Cardiac muscle cell (in vitro differentiated cells and primary cell): ENCODE measurements at regions not wholly inside any gene's neighbourhood (a gene's known extent, or its start where the extent isn't known, plus 50 kb on each side); places are given as distances from the start of the nearest gene placed in this dataset.

Experiments
- DNase-seq, 2 donors: peaks; one replicate each; pipeline versions ENCODE4 v3.0.0 to v3.0.0-alpha.2; 2010 to 2017; ENCODE audit warnings: low read depth in 1 of 2, low spot score in 1 of 2
- H3K27ac ChIP-seq: fragments of 200-600 bp; sonication (generic); 2 replicates; pipeline ENCODE4 v1.5.1; 2016
- H3K27me3 ChIP-seq: fragments of 200-600 bp; sonication (generic); 2 replicates; pipeline ENCODE4 v1.6.0; 2016; ENCODE audit warnings: control low read depth
- H3K36me3 ChIP-seq: fragments of 200-600 bp; sonication (generic); 2 replicates; pipeline ENCODE4 v1.5.1; 2016; ENCODE audit warnings: control low read depth
- H3K4me1 ChIP-seq: fragments of 200-600 bp; sonication (generic); 2 replicates; pipeline ENCODE4 v1.8.1; 2017; ENCODE audit warnings: low read depth, mild to moderate bottlenecking, mixed run types
- H3K4me3 ChIP-seq: fragments of 200-600 bp; sonication (generic); 2 replicates; pipeline ENCODE4 v1.5.1; 2016; ENCODE audit warnings: mild to moderate bottlenecking
- H3K9me3 ChIP-seq: fragments of 200-600 bp; sonication (generic); 2 replicates; pipeline ENCODE4 v1.5.1; 2017; ENCODE audit warnings: low read depth, mild to moderate bottlenecking, control low read depth
- CTCF ChIP-seq: IDR thresholded peaks from 2 replicates; pipeline ENCODE4 v1.5.1; 2012; ENCODE audit warnings: low read depth, mild to moderate bottlenecking, low read length

DNA sequence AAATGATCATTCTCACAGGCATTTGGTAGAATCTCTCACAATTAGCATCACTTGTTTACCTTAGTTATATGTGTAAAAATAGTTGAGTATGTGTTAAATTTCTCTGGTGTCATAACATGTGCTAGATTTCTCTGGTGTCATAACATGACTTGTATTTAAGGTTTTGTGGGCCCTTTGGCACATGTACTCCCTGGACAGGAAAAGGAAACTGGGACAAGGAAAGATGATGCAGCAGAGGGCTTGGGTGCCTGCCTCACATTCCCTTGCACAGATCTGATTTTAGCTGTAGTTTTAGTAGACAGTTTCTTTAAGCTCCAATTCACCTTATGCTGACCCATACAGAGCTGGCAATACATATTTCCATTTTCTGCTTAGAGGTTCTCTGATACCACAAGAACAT lies 726.0 kb downstream of the C4orf33 start:
- TF ChIP-seq CTCF, result no peak
- Histone ChIP-seq H3K36me3 (no peaks in the 10 kb centered on the region), H3K4me3 (no peak overlapping the region), H3K9me3 (no peaks in the 10 kb centered on the region), H3K4me1 (peaks cover 3% of the 10 kb centered on the region), H3K27me3 (no peaks in the 10 kb centered on the region), H3K27ac (no peak overlapping the region)
- DNase-seq, result peak in 1 of 2 donors; percentile 2

DNA sequence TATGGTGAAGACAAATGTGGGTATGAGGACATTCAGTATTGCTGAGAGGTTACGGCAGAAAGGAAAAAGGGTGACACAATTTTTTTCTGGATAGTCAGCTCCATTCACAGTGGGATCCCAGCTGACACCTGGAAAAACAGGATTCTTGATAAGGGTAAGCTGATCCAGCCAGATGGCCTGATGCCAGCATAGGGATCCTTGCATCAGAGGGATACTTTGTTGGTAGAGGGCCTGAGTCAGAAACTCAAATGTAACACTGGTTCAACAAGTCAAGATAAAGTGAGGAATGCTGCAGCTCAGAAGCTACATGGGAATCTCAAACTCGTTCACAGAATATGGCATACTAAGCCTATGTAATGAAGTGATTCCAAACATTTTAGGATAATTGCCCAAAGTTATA lies 726.7 kb downstream of the C4orf33 start:
- Histone ChIP-seq H3K36me3 (no peaks in the 10 kb centered on the region), H3K27ac (no peak overlapping the region), H3K27me3 (no peaks in the 10 kb centered on the region), H3K4me3 (no peak overlapping the region), H3K9me3 (no peaks in the 10 kb centered on the region), H3K4me1 (peaks cover 3% of the 10 kb centered on the region)
- peak; percentile 22 to 69 for DNase-seq
- no peak for TF ChIP-seq CTCF

- H3K4me3 ChIP-seq, result no peak overlapping the region
- no peaks in the 10 kb centered on the region for H3K9me3 ChIP-seq
- H3K27me3 ChIP-seq, result no peaks in the 10 kb centered on the region
- no peak for TF ChIP-seq CTCF
- peak in 1 of 2 donors; percentile 19 for DNase-seq
- no peaks in the 10 kb centered on the region for H3K36me3 ChIP-seq
- no peak overlapping the region for H3K27ac ChIP-seq
- H3K4me1 ChIP-seq, result peaks cover 3% of the 10 kb centered on the region
These were observed 727.2 kb downstream of the C4orf33 start for GRCh38 chr4:129823105-129823504.

GRCh38 chr4:129829373-129829772 lies 733.4 kb downstream of the C4orf33 start:
- H3K4me3 ChIP-seq, result no peak overlapping the region
- no peak for DNase-seq
- no peak for TF ChIP-seq CTCF
- no peak overlapping the region for H3K27ac ChIP-seq
- no peaks in the 10 kb centered on the region for H3K36me3 ChIP-seq
- H3K27me3 ChIP-seq, result no peaks in the 10 kb centered on the region
- no peaks in the 10 kb centered on the region for H3K9me3 ChIP-seq
- H3K4me1 ChIP-seq, result no peaks in the 10 kb centered on the region

- no peak overlapping the region for H3K4me3 ChIP-seq
- no peak for TF ChIP-seq CTCF
- H3K27ac ChIP-seq, result no peak overlapping the region
- no peak for DNase-seq
- H3K36me3 ChIP-seq, result no peaks in the 10 kb centered on the region
- H3K4me1 ChIP-seq, result no peaks in the 10 kb centered on the region
- H3K27me3 ChIP-seq, result no peaks in the 10 kb centered on the region
- no peaks in the 10 kb centered on the region for H3K9me3 ChIP-seq
These were observed 743.7 kb downstream of the C4orf33 start for GRCh38 chr4:129839687-129840086.

DNA sequence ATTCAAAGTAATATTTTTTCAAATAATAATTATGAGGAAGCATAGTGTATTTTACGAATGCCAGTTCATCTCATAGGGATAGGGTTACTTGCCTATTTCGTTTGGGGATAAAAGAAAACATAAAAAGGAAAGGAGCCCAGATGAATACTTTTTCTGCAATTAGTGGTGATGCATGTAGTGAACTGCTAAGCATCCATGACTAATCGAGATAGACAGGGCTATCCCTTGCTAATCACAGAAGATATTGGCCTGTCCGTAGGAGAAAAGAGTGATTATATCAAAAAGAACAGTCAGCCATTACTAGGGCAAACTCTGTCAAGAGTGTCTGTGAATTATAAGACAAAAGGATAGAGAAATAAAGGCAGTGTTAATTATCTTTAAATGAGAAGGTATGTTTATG lies 746.1 kb downstream of the C4orf33 start:
- no peak for DNase-seq
- Histone ChIP-seq H3K4me1 (no peaks in the 10 kb centered on the region), H3K9me3 (no peaks in the 10 kb centered on the region), H3K4me3 (no peak overlapping the region), H3K27me3 (no peaks in the 10 kb centered on the region), H3K36me3 (no peaks in the 10 kb centered on the region), H3K27ac (no peak overlapping the region)
- TF ChIP-seq CTCF, result no peak
